Adrenal gland (tissue), 9 donors: ENCODE measurements at regions not wholly inside any gene's neighbourhood (a gene's known extent, or its start where the extent isn't known, plus 50 kb on each side); places are given as distances from the start of the nearest gene placed in this dataset.
A peak's percentile ranks its signal among the peaks of the same experiment; 100 is the strongest.

Experiments used
- DNase-seq, 7 donors: peaks; one replicate each; pipeline ENCODE4 v3.0.0-alpha.2; 2019 to 2020
- H3K27ac ChIP-seq, 5 donors: fragments of 200-600 bp; sonication (generic) in 4 of 5; 1 replicate in 3 of 5; 2 replicates in 2 of 5; pipeline versions ENCODE4 v1.5.1 to v1.8.0; 2016 to 2020; ENCODE audit warnings: mild to moderate bottlenecking in 1 of 5
- H3K27me3 ChIP-seq: fragments of 200-600 bp; 2 replicates; pipeline ENCODE4 v1.8.0; 2021
- H3K36me3 ChIP-seq, 2 donors: fragments of 200-600 bp; replicated peaks in 1 of 2; 1 replicate in 1 of 2; 2 replicates in 1 of 2; pipeline versions ENCODE4 v1.5.1 to v1.8.0; 2018 to 2022
- H3K4me1 ChIP-seq, 2 donors: fragments of 200-600 bp; replicated peaks in 1 of 2; 1 replicate in 1 of 2; 2 replicates in 1 of 2; pipeline versions ENCODE4 v1.5.1 to v1.8.0; 2018 to 2021
- H3K4me3 ChIP-seq, 4 donors: fragments of 200-600 bp; sonication (generic) in 3 of 4; one replicate each; pipeline ENCODE4 v1.5.1; 2016 to 2018
- H3K9me3 ChIP-seq, 3 donors: fragments of 200-600 bp; sonication (generic) in 1 of 3; replicated peaks in 1 of 3; 1 replicate in 2 of 3; 2 replicates in 1 of 3; pipeline versions ENCODE4 v1.5.1 to v1.8.0; 2016 to 2021
- POLR2A ChIP-seq, 2 donors: fragments of 450-650 bp; IDR thresholded peaks; one replicate each; pipeline ENCODE4 v1.6.1; 2017; ENCODE audit warnings: antibody characterized with exemption in 2 of 2, mild to moderate bottlenecking in 2 of 2, moderate library complexity in 1 of 2
- WGBS, 4 donors: extraction: QIAGEN DNeasy Blood & Tissue Kit in 2 of 4; methylation state at CpG; one replicate each; pipeline versions ENCODE4 v1.1.5 to v1.1.7; 2013 to 2017; 5-methylcytosine and 5-hydroxymethylcytosine counted together
- intact Hi-C, 2 donors: fragments of 100-400 bp; cut with DNase I; formaldehyde crosslinking; loops; one replicate each; pipeline versions ENCODE4 v1.14.1 to v1.15.0; 2022 to 2023
- TF ChIP-seq, protein P1 (sequence below), 6 experiments: fragments of 450-650 bp in 4 of 6; fragments of 200-600 bp in 2 of 6; sonication (generic) in 1 of 6; IDR thresholded peaks; 1 replicate in 5 of 6; 2 replicates in 1 of 6; pipeline versions ENCODE4 v1.5.1 to v1.8.0; 2016 to 2021; ENCODE audit warnings: antibody characterized with exemption in 6 of 6, mild to moderate bottlenecking in 2 of 6, moderate library complexity in 1 of 6
- donor health status: healthy with polysubstance abuse.
- donor health status: Bipolar disorder and iron deficiency.
- donor health status: DM: yes; HTN: yes; CAD: no.
- donor health status: DM: no; HTN: no; CAD: no.
- donor health status: DM: no; HTN: no; CAD: no.

- no peaks in the 10 kb centered on the region for H3K27me3 ChIP-seq
- 26 to 35% (median 29%) methylated on average over 2 of the region's 2 CpGs for WGBS, 4 donors
- no peak overlapping the region for H3K27ac ChIP-seq
- no peaks in the 10 kb centered on the region for H3K4me1 ChIP-seq
- H3K36me3 ChIP-seq = no peaks in the 10 kb centered on the region
- intact Hi-C loops = no loop called here
- no peaks in the 10 kb centered on the region for H3K9me3 ChIP-seq
- DNase-seq = no peak
- H3K4me3 ChIP-seq = no peak overlapping the region
- no peak for TF ChIP-seq POLR2A (IDR thresholded peaks at IDR 0.05)
- TF ChIP-seq, protein P1, sequence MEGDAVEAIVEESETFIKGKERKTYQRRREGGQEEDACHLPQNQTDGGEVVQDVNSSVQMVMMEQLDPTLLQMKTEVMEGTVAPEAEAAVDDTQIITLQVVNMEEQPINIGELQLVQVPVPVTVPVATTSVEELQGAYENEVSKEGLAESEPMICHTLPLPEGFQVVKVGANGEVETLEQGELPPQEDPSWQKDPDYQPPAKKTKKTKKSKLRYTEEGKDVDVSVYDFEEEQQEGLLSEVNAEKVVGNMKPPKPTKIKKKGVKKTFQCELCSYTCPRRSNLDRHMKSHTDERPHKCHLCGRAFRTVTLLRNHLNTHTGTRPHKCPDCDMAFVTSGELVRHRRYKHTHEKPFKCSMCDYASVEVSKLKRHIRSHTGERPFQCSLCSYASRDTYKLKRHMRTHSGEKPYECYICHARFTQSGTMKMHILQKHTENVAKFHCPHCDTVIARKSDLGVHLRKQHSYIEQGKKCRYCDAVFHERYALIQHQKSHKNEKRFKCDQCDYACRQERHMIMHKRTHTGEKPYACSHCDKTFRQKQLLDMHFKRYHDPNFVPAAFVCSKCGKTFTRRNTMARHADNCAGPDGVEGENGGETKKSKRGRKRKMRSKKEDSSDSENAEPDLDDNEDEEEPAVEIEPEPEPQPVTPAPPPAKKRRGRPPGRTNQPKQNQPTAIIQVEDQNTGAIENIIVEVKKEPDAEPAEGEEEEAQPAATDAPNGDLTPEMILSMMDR (IDR thresholded peaks at IDR 0.05) = peak in 2 of 6 experiments; percentile 15 to 30
Observed at GRCh38 chr12:78392918-78393317, 471.7 kb upstream of the SYT1 start.

- Histone ChIP-seq H3K27me3 (no peaks in the 10 kb centered on the region), H3K36me3 (no peaks in the 10 kb centered on the region), H3K27ac (no peak overlapping the region), H3K9me3 (no peaks in the 10 kb centered on the region), H3K4me3 (no peak overlapping the region), H3K4me1 (no peaks in the 10 kb centered on the region)
- no peak for DNase-seq
- TF ChIP-seq, protein P1 (IDR thresholded peaks at IDR 0.05) = no peak
- no peak for TF ChIP-seq POLR2A (IDR thresholded peaks at IDR 0.05)
- intact Hi-C loops = no loop called here
- 83 to 96% (median 90%) methylated on average over 1 of the region's 1 CpG for WGBS, 4 donors
Observed at GRCh38 chr12:78395961-78396360, 468.6 kb upstream of the SYT1 start.

- H3K9me3 ChIP-seq = no peaks in the 10 kb centered on the region
- H3K27me3 ChIP-seq = no peaks in the 10 kb centered on the region
- H3K27ac ChIP-seq = no peak overlapping the region
- intact Hi-C loops = no loop called here
- no peak for DNase-seq
- no peaks in the 10 kb centered on the region for H3K36me3 ChIP-seq
- H3K4me3 ChIP-seq = no peak overlapping the region
- TF ChIP-seq, protein P1 (IDR thresholded peaks at IDR 0.05) = no peak
- TF ChIP-seq POLR2A (IDR thresholded peaks at IDR 0.05) = no peak
- no peaks in the 10 kb centered on the region for H3K4me1 ChIP-seq
- WGBS, 4 donors = 87 to 100% (median 92%) methylated on average over 1 of the region's 1 CpG
Observed at GRCh38 chr12:78396538-78396937, 468.0 kb upstream of the SYT1 start.

GRCh38 chr12:78398750-78399149 lies 465.8 kb upstream of the SYT1 start:
- H3K27ac ChIP-seq = no peak overlapping the region
- no peaks in the 10 kb centered on the region for H3K27me3 ChIP-seq
- TF ChIP-seq, protein P1 (IDR thresholded peaks at IDR 0.05) = no peak
- no peak for TF ChIP-seq POLR2A (IDR thresholded peaks at IDR 0.05)
- no peaks in the 10 kb centered on the region for H3K4me1 ChIP-seq
- no peak overlapping the region for H3K4me3 ChIP-seq
- DNase-seq = no peak
- intact Hi-C loops = no loop called here
- no peaks in the 10 kb centered on the region for H3K36me3 ChIP-seq
- no peaks in the 10 kb centered on the region for H3K9me3 ChIP-seq
- WGBS, 4 donors = 77 to 90% (median 79%) methylated on average over 2 of the region's 2 CpGs
